Testis (tissue), 2 donors: ENCODE measurements at regions not wholly inside any gene's neighbourhood (a gene's known extent, or its start where the extent isn't known, plus 50 kb on each side); places are given as distances from the start of the nearest gene placed in this dataset.
"Not testable (repeated sequence)": the region's sequence is repeated elsewhere in the genome, so short reads cannot be mapped to it uniquely, and the experiment has no call there.

Source experiments
- DNase-seq: peaks from one replicate; pipeline ENCODE4 v3.0.0-alpha.2; 2019
- H3K27ac ChIP-seq, 2 donors: fragments of 200-600 bp; sonication (generic); one replicate each; pipeline ENCODE4 v1.5.1; 2019
- H3K27me3 ChIP-seq: fragments of 200-600 bp; sonication (generic); one replicate; pipeline ENCODE4 v1.5.1; 2019
- H3K36me3 ChIP-seq: fragments of 200-600 bp; sonication (generic); one replicate; pipeline ENCODE4 v1.5.1; 2017; ENCODE audit warnings: low read depth; ENCODE audit errors: missing control alignments
- H3K4me1 ChIP-seq: fragments of 200-600 bp; sonication (generic); one replicate; pipeline ENCODE4 v1.5.1; 2019
- H3K4me3 ChIP-seq, 2 donors: fragments of 200-600 bp; sonication (generic); one replicate each; pipeline ENCODE4 v1.5.1; 2017 to 2019
- H3K9me3 ChIP-seq: fragments of 200-600 bp; sonication (generic); one replicate; pipeline ENCODE4 v1.5.1; 2017
- CTCF ChIP-seq, 3 experiments: fragments of 450-650 bp in 2 of 3; fragments of 200-600 bp in 1 of 3; sonication (generic) in 1 of 3; IDR thresholded peaks; one replicate each; pipeline ENCODE4 v1.5.1; 2016 to 2019; ENCODE audit warnings: antibody characterized with exemption in 3 of 3, mild to moderate bottlenecking in 2 of 3, moderate library complexity in 1 of 3
- POLR2A ChIP-seq: fragments of 450-650 bp; IDR thresholded peaks from one replicate; pipeline ENCODE4 v1.6.1; 2017; ENCODE audit warnings: antibody characterized with exemption, mild to moderate bottlenecking, moderate library complexity
- WGBS, 2 donors: methylation state at CpG; one replicate each; pipeline ENCODE4 v1.1.5; 2018; 5-methylcytosine and 5-hydroxymethylcytosine counted together
- intact Hi-C: fragments of 100-400 bp; cut with DNase I; formaldehyde crosslinking; loops from one replicate; pipeline ENCODE4 v1.15.1; 2023; ENCODE audit warnings: low total_unique reads

- Histone ChIP-seq H3K4me1 (no peaks in the 10 kb centered on the region), H3K27me3 (no peaks in the 10 kb centered on the region), H3K9me3 (no peaks in the 10 kb centered on the region), H3K36me3 (no peaks in the 10 kb centered on the region), H3K4me3 (no peak overlapping the region), H3K27ac (no peak overlapping the region)
- TF ChIP-seq CTCF (IDR thresholded peaks at IDR 0.05), result no peak
- TF ChIP-seq POLR2A, result no peak
- intact Hi-C loops, result no loop called here
- DNase-seq, result no peak
- WGBS, 2 donors, result 94 to 96% methylated on average over 3 of the region's 3 CpGs
Measured at GRCh38 chr5:118518720-118519119, 469.6 kb downstream of the DTWD2 start.

GRCh38 chr5:118511846-118512245, 476.5 kb downstream of the DTWD2 start:
- no peak overlapping the region for H3K4me3 ChIP-seq
- 96 to 98% methylated on average over 1 of the region's 1 CpG for WGBS, 2 donors
- no peaks in the 10 kb centered on the region for H3K36me3 ChIP-seq
- intact Hi-C loops, result no loop called here
- H3K9me3 ChIP-seq, result no peaks in the 10 kb centered on the region
- no peak for TF ChIP-seq POLR2A
- no peak for TF ChIP-seq CTCF (IDR thresholded peaks at IDR 0.05)
- no peaks in the 10 kb centered on the region for H3K4me1 ChIP-seq
- H3K27me3 ChIP-seq, result no peaks in the 10 kb centered on the region
- no peak overlapping the region for H3K27ac ChIP-seq
- no peak for DNase-seq

- no peaks in the 10 kb centered on the region for H3K4me1 ChIP-seq
- intact Hi-C loops, result no loop called here
- TF ChIP-seq POLR2A (no peak), CTCF (IDR thresholded peaks at IDR 0.05) (no peak)
- no peaks in the 10 kb centered on the region for H3K36me3 ChIP-seq
- H3K9me3 ChIP-seq, result no peaks in the 10 kb centered on the region
- WGBS, 2 donors, result 71 to 86% methylated on average over 4 of the region's 4 CpGs
- DNase-seq, result no peak
- H3K4me3 ChIP-seq, result no peak overlapping the region
- no peak overlapping the region for H3K27ac ChIP-seq
- no peaks in the 10 kb centered on the region for H3K27me3 ChIP-seq
Measured at GRCh38 chr5:118506217-118506852, 482.0 kb downstream of the DTWD2 start.

GRCh38 chr5:118502232-118502631, 486.1 kb downstream of the DTWD2 start:
- H3K4me3 ChIP-seq, intact Hi-C loops: not testable (repeated sequence)
- WGBS, 2 donors, result 78 to 83% methylated on average over 7 to 9 of the region's 9 CpGs

GRCh38 chr5:118491351-118491750, 497.0 kb downstream of the DTWD2 start:
- DNase-seq, result no peak
- TF ChIP-seq POLR2A, result no peak
- TF ChIP-seq CTCF (IDR thresholded peaks at IDR 0.05), result no peak
- Histone ChIP-seq H3K4me1 (no peaks in the 10 kb centered on the region), H3K36me3 (no peaks in the 10 kb centered on the region), H3K9me3 (no peaks in the 10 kb centered on the region), H3K27me3 (no peaks in the 10 kb centered on the region), H3K27ac (no peak overlapping the region), H3K4me3 (no peak overlapping the region)
- intact Hi-C loops, result no loop called here
- WGBS, 2 donors, result 88 to 90% methylated on average over 1 of the region's 1 CpG

More at GRCh38 chr5:118502232-118502631, 486.1 kb downstream of the DTWD2 start:
- H3K27ac ChIP-seq, H3K36me3 ChIP-seq, H3K27me3 ChIP-seq, H3K9me3 ChIP-seq, H3K4me1 ChIP-seq, DNase-seq: not testable (repeated sequence)
